ENCODE measurements at regions not wholly inside any gene's neighbourhood (a gene's known extent, or its start where the extent isn't known, plus 50 kb on each side); places are given as distances from the start of the nearest gene placed in this dataset.

GRCh38 chr14:65794674-65795279 lies 382.2 kb downstream of the FUT8 start:
- DNase-seq, result no peak

DNA sequence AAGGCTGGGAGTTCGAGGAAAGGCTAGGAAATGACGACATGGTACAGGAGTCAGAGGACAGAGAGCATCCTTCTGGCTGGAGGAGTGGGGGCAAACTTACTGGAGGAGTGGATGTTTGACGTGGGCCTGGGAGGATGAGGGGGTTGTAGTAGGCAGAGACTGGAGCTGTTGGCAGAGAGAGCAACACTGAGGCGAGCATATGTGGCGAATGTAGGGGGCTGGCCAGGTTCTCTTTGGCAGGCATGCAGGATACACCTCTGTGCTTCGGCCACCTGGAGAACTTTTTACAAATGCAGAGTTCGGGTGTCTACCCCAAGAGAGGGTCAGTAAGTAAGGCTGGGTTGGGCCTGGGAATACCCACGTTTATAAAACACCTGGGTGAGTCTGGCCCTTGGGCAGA lies 385.7 kb downstream of the FUT8 start:
- DNase-seq, result peak in 1 of 14 donors; percentile 35

DNA sequence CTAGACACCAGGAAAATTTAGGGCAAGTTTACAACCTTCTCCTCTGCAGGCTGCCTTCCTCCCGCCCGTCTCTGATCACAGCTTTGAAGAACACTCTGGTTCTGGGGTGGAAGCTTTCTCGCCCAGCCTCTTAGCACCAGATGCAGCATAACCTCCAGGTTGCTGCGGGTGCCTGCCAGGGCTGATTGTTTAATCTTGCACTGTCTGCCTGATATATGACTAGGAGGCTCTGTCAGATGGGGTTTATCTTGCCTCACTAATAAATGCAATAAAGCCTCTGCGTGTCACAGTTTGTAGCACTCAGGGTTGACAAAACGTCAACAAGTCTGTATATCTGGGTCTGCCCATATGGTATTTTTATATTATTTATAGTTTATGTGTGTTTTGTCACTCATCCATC lies 388.2 kb downstream of the FUT8 start:
- DNase-seq, result no peak

- no peak for DNase-seq
Observed at GRCh38 chr14:65802196-65802595, 389.7 kb downstream of the FUT8 start.

DNA sequence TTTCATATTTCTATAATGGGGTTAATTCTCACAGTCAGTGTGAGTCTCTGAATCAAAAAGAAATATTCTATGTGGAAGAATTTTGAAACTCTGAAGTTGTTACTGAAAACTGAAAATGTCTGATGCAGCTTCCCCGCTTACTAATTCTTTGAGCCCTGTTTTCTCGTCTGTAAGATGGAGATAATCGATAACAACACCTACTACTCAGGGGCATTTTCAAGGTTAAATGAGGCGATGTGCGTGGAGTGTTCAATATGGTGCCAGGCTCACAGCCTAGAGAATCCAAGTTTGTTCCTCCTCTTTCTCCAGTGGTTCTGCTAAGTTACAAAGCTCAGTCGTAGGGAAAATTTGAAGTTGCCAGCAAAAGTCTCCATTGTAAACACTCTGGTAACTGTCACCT lies 391.4 kb downstream of the FUT8 start:
- no peak for DNase-seq

DNA sequence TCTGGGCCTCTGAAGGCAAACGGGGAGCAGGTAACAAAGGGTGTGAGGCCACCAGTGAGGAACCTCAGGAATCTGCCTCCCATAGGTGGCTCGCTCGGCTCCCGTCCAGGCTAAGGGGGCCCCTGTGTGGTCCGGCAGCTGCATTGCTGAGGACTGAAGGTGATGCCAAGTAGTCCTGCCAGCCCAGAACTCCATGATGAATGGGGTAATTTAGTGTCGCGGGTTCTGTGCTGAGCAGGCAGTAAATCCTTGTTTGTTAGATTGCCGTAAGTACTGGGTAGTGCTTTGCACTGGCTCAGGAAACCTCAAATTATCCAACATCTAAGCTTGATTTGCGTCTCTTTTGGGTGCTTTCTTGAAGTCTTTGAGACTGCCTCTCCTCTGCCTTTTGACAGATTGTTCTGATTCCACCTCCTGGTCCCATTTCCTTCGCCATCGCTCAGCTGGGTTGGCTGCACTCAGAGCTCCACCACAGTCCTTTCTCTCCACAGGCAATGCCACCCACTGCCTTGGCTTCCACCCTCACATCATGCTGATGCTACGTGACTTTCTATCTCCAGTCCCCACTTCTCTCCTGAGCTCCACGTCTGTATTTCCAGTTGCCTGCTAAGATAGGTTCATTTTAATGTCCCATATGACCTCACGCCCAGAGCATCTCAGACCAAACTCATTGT lies 392.0 kb downstream of the FUT8 start:
- no peak for DNase-seq

DNA sequence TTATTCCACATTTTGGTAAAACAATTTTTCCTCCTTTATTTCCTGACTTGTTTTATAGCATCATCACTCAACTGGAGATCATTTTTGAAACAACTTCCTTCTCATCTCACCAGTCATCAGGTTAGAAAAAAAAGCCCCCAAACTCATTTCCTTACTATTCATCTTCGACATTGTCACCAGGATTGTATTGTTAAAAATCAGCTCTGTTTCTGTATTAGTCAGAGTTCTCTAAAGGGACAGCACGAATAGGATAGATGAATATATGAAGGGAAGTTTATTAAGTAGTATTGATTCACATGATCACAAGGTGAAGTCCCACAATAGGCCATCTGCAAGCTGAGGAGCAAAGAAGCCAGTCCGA lies 392.6 kb downstream of the FUT8 start:
- DNase-seq, result no peak

DNA sequence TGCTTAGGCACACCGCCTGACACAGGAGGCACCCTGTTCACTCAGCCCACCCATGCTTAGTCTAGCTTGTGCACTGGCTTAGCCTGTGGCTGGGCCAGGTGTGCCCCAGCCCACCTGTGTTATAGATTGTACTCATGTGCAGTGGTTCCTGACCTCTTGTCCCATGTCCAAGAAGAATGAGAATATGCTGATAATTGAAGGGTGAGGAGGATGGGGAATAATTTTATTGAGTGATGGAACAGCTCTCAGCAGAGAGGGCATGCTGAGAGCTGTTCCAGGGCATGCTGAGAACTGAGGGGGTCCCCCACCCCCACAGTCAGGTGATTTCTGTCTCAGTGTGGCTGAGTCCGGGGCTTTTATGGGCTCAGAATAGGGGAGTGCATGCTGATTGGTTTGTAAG lies 395.9 kb downstream of the FUT8 start:
- DNase-seq, result no peak

DNA sequence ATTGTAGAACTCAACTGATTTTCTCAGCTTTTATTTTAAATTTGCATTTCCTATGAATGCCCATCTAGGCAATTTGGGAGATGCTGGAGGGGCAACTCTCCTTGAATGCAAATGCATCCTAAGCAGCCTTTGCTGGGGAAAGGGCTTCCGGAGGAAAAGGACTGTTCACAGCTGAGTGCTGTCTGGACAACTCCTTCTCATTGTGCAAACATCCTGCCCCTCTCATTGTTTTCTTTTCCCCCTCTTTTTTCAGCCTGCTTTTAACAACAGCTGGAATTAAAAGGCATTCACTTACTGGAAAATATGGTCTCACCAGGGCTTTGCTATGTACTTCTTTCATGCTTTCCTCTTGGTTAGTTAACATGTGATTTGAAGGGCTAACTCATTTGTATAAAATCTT lies 397.8 kb downstream of the FUT8 start:
- no peak for DNase-seq

DNA sequence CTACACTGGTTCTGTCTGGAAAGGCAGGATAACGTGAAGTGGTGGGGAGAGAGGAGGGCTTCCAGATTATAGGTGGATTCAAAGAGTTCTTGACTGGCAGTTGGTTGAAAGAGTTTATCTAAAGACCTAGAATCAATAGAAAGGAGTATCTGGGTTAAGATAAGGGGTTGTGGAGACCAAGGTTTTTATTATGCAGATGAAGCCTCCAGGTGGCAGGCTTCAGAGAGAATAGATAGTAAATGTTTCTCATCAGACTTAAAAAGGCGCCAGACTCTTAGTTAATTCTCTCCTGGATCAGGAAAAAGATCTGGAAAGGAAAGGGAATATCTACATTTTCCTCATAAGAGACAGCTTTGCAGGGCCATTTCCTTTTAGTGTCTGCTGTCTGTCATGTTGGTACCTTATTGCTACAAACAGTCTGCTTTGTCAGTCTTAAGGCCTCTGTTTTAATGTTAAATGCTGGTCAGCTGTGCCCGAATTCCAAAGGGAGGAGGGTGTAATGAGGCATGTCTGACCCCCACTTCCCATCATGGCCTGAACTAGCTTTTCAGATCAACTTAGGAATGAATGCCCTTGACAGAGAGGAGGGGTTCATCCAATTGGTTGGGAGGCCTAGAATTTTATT lies 401.3 kb downstream of the FUT8 start:
- no peak for DNase-seq

DNA sequence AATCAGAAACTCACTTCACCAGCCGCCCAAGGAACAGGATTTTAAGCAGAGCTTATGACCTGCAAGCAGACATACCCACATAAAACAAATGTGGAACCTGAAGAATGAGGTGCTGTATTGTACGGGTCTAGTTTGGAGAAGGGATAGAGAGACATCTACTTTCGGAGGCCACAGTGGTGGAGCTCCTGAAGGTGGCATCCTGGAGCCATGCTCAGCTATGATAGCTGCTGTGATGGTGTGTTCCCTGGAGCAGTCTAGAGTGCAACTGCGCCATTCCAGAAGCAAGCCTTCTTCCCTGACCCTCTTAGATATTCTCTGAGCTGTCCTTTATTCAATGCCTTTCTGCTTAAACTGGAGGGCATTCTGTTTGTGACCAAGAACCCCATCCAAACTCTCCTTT lies 402.6 kb downstream of the FUT8 start:
- DNase-seq, result no peak

- no peak for DNase-seq
Observed at GRCh38 chr14:65817011-65817410, 404.5 kb downstream of the FUT8 start.

DNA sequence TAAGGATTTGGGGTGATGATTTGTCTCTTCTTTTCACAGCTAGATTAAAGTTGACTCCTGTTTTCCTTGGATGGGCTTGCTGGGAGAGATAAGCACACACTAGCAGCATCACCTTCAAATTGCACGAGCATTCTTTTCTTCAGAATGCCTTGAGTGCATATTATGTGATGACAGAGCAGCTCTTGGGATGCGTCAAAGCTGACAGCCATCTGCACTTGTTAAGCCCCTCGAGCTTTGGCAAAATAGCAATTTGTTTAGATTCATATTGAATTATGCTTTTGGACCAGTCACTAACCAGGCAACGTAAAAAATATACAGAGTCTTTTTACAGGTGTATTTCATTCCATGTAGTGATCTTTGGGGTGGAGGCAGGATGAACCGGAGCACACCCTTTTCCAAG lies 407.0 kb downstream of the FUT8 start:
- DNase-seq, result no peak

DNA sequence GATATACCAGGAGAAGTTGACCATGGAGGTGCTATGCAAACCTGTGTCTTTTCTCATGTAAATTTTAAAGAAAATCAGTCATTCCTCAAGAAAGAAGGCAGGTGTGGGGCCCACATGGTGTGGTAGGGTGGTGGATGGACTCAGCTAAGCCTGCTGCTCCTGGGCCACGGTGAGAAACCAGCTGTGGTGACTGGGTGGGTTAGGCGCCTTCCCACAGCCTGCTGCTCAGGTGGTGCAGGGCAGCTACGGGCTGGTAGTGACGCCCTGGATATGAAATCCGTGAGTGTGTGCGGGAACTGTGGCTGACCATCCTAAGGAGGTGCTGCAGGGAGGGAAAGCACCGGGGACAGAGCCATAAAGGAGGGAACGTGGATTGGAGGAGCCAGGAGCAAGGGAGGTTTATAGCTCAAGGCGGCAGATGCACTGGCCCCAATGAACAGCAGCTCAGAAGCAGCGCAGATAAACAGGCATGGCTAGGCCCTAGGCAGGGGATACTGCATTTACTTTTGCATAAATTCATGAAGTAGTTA lies 408.8 kb downstream of the FUT8 start:
- no peak for DNase-seq

- DNase-seq, result peak in 9 of 14 donors; percentile 0 to 42 (median 16)
Observed at GRCh38 chr14:65824285-65824977, 411.9 kb downstream of the FUT8 start.

DNA sequence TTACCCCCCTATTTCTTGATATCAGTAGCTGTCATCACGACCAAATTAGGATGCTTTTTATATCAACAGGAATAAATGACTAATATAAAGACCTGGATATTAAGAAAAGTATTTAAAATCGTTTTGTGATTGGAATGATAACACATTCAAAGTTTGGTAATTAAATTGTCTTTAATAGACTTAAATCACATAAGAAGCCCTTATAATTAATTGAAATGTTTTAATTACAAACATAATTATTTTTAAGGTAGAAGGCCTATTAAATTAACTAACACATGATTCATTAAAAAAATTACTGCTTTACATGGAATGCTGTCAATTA lies 412.4 kb downstream of the FUT8 start:
- no peak for DNase-seq

GRCh38 chr14:65826946-65827345 lies 414.4 kb downstream of the FUT8 start:
- DNase-seq, result no peak

- DNase-seq, result no peak
Observed at GRCh38 chr14:65827520-65827919, 415.0 kb downstream of the FUT8 start.

DNA sequence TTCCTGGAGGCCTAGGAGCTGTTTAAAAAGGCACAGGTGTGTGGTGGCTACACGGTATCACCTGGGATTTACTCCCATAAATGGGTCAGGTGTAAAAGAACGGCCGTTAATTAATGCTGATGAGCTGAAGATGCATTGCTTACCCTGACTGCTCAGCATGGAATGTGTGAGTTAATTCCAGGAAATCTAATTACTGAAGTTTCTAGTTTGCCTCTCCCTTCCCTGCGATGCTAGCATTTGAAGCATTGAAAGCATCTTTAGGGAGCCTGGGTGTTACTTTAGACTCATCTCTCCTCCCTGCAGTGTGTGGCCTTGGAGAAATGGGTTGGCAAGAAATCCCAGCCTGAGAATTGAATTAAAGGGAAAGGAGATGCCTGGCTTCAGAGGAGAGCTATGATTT lies 415.9 kb downstream of the FUT8 start:
- no peak for DNase-seq

DNA sequence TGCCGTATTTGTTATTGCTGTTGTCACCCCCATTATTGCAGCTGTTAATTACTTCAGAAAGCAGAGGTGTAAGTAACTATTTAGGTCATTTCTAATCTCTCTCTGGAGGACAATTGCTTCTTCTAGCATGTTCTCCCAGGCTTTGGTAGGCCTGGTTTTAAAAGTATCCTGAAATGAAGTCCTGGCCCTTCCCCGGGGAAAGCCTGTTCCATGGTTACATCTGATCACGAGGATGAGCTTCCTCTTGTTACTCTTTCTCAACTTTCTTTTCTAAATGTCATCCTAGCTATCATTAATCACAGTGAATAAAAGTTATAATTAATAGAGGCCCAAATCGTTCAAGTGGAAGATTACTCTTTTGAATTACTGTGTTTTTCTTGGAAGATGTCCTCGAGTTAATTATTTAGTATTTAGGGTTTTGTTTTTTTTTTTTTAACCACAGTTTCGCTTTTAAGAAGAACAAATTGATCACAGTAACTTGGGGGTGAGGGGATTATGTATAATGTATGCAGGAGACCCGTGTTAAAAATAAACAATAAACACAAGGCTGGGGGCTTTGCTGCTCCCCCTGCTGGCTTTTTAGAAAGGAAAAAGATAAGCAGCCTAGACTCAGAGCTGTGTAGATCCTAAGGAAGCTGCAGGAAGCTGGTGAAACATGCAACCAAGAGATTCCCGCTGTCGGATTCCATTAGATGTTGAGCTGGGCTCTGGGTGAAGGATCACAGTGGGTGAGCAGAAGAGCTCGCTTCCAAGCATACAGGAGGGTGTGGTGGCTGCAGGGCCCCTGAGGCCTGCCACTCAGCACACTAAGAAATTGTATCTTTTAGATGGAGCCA lies 420.1 kb downstream of the FUT8 start:
- peak in 1 of 14 donors; percentile 36 for DNase-seq

DNA sequence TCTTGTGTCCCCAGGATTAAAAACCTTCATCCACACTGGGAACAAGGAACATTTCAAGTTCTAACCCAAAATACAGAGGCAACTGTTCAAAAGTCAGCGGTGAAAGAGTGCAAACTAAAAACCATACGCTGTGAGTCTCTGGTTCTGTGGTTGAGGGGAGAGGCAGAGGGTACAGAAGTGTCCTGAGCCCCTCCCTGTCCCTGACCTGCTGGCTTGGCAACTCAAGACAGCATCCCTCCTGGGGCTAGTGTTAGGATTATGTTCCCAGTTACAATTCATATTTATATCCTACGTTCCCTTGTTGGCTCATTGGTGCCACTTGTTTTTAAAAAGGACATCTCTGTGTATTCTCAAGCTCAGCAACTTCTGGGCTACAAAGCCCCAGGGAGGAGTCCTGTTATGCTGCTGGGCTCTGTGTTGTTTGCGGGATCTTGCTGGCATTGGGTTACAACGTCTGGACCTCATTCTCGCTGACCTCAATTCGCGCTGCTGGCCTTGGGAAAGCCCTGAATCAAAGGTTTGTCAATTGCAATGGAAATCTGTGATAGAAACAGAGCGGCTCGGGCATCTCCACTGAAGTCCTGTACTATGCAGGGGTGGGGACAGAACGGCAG lies 420.8 kb downstream of the FUT8 start:
- DNase-seq, result peak in 1 of 14 donors; percentile 81

GRCh38 chr14:65834051-65834450 lies 421.5 kb downstream of the FUT8 start:
- DNase-seq, result peak in 1 of 14 donors; percentile 91
